GM19025 (cell line): ENCODE measurements at regions not wholly inside any gene's neighbourhood (a gene's known extent, or its start where the extent isn't known, plus 50 kb on each side); places are given as distances from the start of the nearest gene placed in this dataset.

Source experiments
- ATAC-seq: cut with Tn5 transposase; IDR thresholded peaks from one replicate; pipeline ENCODE4 v1.9.1; 2021; ENCODE audit warnings: mild to moderate bottlenecking, low read depth, moderate library complexity; ENCODE audit not compliant: unreplicated experiment

DNA sequence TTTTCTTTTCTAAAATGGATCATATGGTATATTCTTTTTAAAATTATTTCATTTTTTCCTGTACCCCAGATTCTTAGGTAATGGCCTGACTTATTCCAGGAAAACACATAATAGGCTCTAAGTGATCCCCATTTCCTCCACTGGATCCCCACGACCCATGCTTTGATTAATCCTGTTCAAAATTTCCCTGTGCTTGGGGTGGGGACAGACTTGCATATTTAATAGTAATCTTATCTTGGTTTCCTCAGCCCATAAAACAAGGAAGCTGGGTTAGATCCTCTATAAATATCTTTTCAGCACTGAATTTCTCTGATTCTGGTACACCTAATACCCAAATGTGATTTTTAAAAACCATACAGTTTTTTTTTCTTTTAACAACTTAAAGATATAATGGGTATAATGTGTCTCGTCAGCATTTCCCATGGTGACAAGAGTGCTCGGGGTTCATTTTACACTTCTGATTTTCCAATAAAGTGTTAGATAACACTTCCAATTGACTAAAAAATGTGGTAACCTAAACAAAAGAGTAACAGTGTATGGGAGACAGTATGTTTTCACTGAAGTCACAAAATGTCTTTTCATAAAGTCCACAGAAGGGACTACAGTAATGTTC, 693.5 kb upstream of the TENM3 start:
- ATAC-seq: no peak

DNA sequence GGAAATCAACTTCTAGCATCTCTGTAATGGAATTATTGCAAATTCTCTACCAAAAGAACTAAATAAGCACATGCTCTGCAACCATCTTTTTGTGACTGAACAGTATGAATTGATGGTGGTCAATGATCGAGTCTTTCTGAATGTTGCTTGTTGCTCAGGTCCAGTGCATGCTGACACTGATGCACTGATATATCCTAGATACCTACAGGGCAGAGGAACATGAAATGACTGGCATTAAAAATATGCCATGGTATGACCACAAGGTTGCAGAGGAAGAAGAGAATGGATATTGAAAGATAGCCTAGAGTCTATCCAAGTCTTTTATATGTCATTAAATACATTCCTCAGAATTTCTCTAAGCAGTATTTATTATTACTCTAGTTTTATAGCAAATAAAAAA, 692.8 kb upstream of the TENM3 start:
- no peak for ATAC-seq

DNA sequence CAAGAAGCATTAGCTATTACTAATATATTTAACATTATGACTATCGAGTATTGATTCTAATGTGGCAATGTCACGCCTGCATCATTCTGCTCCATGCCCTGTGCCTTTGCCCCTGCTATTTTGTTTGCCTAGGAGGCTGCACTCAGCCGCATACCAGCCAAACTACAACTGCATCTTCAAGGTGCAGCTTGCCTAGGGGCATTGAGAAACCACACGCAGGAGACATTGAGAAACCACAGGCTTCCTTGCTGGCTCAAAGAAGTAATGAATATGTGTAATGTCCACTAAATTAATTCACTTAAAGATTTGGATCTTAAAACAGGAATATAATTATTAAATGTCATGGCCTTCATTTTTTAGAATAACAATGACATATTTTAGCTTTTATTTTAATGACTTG, 683.6 kb upstream of the TENM3 start:
- no peak for ATAC-seq

DNA sequence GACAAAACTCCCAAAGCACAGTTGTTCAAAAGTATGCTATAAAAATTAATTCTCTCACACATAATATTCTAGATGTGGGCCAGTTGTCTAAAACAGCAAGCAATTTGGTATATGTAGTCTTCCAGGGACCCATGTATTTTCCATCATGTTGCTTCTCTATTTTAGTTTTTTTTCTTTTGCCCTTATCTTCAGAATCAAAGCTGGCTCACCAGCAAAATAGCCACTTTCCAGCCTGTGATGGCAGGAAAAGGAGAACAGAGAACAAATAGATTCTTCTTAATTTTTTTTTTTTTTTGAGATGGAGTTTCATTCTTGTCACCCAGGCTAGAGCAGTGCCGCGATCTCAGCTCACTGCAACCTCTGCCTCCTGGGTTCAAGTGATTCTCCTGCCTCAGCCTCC, 680.8 kb upstream of the TENM3 start:
- no peak for ATAC-seq

DNA sequence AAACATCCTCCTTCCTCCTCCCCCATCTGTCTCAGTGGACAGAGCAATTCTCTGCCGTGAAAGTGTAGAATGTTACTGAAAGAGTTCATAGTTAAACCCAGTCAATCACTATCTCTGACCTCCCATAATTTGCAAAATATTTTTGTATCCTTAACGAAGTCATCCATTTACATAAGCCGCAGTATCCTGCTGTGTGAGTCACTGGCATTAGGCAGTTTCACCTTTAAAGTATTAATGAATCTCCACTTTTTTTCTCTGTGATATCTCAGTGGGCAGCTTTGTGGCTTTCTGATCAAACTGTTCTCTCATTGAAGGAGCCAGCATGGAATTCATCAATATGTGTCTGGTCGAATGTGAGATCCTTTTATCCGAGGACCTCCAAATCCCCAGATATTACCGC, 678.6 kb upstream of the TENM3 start:
- ATAC-seq: no peak

DNA sequence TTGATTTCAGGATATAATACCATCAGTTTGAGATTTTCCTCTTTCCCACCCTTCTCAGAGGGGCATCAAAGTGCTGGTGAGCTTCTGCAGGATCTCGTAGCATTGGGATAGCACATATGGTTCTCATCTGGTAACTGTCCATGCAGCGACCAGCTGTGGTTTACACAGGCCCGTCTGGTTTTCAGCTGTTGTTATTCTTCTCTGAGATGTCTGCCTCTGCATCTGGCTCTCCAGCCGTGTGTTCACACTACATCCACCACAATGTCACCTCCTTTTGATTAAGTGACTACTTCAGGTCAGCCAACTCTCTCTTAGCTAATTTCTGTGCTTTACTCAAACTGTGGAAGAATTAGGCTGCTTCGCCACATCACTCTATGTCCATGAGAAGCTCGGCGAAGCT, 676.7 kb upstream of the TENM3 start:
- ATAC-seq: no peak

DNA sequence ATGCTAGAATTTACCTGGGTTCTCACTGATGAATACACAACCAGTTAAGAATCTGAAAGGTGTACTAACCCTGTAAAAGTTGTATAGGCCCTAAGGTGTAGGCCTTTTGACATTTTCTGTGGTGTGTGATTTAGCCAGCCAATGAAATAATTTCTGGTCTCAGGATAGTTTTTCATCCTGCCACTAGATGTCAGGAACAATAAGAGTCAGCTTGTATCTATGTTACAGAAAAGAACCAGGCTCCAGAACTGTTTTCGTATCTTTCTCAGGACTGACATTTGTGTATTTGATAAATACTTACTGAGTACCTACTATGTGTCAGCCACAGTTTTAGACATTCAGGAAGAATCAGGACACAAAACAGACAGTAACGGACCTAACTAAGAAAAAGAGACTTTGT, 673.6 kb upstream of the TENM3 start:
- ATAC-seq: no peak

DNA sequence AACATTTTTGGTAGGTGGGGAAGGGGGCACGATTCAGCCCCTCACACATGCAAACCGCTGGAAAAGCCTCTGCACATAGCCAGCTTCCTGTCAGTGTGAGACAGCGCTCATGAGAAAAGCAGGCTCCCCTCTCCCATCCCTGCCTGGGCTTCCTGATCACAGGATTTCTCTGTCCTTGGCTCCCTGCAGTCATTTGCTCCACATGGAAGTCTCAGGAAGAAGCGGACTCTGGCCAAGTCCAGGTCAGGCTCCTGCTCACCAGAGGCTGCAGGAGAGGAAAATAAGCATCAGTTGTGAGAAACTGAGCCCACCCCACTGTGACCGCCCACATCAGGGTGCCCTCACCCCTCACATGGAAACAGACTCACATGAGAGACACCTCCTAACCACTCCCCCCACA, 664.3 kb upstream of the TENM3 start:
- no peak for ATAC-seq

DNA sequence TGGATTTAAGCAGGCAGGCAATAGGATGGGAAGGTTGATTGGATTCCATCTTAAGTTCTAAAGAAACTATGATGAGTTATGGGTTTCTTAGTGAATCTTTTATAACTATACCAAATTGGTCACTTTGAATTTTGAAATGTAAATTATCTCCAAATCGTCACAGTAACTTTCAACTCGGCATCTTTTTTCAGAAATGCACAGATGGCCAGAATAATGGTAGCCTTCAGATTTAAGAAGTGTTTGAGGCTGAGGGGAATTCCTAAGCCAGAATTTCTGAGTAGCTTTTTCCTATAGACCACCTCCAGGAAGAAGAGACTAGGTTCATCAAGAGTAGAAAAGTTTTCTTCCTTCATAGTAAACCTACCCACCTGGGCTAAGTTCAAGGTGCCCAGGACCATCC, 663.7 kb upstream of the TENM3 start:
- no peak for ATAC-seq

DNA sequence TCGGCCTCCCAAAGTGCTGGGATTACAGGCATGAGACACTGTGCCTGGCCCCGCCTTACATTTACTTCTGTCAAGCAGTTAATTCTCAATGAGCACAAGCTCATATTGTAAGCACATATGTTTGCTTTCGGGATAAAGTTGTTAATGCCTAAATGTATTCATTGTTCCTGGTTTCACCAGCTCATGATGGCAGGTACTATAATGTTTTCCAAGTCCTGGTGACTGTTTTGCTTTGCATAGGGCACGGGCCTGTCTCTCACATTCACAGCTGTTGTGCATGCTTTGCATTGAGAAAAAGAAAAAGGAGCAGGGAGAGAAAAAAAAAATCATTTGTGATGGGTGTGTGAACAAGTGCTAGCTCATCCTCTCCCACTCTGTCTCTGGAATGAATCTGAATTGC, 661.2 kb upstream of the TENM3 start:
- no peak for ATAC-seq

DNA sequence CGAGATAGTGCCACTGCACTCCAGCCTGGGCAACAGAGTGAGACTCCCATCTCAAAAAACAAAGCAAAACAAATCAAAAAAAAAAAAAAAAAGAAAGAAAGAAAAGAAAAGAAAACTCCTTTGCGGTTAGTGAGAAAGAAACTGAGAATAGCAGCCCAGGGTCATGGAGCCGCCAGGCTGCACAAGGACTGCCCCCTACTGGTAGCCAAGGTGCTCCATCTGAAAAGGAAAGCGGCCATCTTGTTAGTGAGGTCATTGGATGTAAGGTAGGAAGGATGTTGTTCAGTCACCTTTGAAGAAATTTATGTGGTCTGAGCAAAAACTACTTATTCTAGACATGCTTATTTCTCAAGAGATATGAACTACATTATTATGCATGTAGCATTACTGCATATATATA, 660.6 kb upstream of the TENM3 start:
- ATAC-seq: no peak

DNA sequence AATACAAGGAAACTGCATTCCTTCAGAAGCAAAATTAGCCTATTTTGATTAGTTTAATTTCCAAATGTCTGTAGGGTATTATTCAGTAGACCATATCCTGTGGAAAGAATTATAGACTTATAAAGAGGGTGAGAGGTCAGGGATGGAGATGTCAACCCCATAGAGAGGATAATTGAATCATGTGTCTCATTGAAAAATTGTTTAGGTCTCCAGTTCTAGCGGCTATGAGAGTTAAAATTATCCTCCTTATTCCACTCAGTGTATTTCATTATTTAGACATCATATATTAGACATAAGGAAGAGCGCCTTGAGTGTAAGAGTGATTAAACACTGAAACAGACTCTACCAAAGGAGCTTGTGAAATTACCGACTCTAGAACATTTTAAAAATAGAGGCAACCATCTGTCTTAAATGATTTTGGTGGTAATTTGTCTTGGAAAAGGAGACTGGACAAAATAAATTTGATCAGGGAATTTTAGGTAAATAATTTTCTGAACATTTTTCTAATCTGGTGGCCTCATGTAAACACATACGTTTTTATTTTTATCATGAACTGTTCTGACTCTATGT, 654.4 kb upstream of the TENM3 start:
- no peak for ATAC-seq

DNA sequence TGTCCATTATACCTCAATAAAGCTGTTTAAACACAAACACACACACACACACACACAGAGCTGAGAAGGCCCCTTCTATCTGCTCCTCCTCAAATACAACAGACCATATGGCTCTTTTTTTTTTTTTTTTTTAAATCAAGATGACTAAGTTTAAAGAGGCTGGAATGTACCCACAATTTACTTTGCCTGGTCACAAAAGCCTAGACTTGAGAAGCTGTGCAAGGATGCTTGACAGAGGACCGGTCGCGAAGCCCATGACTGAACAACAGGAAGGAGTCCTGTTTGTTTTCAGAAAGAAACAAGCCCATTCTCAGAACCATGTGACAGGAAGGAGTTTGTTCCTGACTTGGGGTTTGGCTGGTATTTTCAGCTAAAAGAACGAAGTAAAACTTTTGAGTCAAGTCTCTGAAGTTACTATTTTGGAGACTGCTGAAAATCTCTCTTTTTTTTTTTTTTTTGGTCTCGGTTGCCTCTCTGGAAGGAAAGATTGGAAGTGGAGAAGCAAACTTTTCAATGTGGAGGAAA, 650.9 kb upstream of the TENM3 start:
- no peak for ATAC-seq

DNA sequence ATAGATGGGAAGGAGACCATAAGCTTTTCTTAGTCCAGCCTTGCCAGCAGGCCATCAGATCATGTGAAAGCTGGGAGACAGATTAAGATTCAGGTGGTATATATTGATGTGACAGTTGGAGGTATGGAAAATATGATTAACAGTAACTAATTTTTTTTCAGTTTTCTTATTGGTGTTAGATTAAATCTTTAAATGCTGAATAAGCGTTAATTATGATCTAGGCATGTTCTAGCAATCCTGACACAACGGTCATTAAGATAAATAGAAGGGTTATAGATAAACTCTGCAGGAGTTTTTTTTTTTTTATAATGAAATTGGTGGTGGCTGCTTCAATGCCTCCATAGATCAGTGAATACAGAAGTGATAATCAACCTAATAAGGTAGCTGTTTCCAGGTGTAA, 649.5 kb upstream of the TENM3 start:
- ATAC-seq: no peak

DNA sequence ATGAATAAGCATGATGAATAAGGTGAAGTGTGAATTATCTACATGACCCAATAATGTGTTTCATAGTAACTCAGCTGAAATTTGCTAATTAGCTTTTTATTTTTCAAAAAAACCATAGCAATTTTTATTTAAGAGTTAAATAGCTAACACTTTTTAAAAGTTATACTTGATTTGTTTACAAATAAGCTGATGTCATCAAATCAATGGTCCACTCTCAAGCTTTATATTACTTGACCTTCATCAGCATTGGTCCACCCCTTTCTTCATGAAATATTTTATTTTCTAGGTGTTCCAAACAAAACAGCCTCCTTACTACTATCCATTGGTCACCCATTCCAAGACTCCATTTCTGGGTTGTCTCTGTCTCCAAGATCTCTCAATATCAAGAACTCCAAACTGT, 649.0 kb upstream of the TENM3 start:
- no peak for ATAC-seq

DNA sequence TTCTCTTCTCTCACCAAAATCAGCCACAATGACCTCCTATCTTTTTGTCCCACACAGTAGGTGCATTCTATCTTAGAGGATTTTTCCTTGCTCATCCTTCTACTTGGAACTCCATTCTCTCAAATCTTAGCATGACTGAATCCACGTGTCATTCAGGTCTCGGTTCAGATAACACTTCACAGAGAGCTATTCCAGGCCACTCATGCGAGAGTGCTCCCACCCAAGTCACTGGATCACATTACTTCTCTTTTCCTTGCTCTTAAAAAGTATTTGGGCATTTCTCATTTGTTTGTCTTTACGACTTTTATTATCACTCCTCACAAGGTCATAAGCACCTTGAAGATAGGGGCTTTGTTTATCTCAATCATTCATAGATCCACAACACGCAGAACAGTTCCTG, 647.5 kb upstream of the TENM3 start:
- no peak for ATAC-seq

DNA sequence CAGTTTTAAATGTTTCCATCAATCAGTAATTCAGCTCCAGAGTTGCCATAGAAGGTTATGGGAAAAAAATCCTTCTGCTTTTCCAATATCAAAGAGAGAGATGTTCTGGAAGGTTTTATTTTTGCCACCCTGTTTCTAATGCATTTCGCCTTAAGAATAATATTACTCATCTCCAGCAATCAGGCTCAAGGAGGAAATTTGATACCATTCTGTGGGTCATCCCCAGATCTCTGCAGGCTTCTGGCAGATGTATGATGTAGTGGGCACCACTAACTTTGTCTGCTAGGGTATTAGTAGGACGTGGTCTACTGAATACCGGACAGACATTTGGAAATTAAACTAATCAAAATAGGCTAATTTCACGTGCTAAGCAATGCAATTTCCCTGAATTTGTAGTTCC, 645.4 kb upstream of the TENM3 start:
- no peak for ATAC-seq

DNA sequence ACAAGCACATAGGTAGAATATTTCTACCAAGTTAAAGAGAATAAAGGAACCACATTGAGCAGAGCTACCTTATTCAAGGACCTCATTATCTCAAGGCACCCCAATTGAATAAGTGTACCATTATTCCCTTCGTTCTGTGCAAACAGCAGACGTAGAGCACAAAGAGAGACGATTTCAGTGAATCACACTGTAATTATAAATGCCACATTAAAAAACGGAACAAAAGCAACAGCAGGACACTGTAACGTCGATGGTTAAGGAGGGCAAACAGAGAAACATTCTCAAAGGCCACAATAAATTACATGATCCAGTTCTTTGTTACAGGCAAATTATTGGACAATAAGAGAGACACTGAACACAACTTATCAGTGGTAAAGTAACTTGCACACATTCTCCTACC, 644.1 kb upstream of the TENM3 start:
- no peak for ATAC-seq

DNA sequence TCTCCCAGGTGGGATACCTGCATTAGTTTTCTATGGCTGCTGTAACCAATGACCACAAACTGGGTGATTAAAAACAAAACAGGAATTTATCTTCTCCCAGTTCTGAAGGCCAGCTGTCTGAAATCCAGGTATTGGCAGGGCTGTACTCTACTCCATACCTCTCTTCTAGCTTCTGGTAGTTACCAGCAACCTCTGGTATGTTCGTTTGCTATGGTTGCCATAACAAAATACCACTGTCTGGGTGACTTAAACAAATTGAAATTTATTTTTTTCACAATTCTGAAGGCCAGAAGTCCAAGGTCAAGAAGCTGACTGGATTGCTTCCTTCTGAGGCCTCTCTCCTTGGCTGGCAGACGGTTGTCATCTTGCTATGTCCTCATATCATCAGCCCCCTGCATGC, 642.1 kb upstream of the TENM3 start:
- ATAC-seq: no peak

DNA sequence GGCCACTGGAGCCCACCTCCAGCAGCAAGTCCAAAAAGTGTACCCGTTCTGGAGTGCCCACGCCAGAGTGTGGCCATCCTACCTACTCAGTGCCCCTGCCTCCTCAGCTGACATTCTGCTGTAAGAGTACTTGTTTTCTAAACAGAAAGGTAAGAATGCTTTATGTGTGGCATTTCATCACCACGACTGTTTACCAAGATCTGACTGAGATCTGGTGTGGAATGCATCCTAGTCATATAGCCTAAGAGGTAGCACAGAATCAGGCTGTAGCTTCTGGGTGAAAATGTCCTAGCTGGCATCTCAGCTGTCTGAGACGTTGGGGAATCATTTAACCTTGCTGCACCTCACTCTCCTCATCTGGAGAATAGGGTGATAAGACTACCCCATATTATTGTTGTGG, 638.7 kb upstream of the TENM3 start:
- no peak for ATAC-seq

DNA sequence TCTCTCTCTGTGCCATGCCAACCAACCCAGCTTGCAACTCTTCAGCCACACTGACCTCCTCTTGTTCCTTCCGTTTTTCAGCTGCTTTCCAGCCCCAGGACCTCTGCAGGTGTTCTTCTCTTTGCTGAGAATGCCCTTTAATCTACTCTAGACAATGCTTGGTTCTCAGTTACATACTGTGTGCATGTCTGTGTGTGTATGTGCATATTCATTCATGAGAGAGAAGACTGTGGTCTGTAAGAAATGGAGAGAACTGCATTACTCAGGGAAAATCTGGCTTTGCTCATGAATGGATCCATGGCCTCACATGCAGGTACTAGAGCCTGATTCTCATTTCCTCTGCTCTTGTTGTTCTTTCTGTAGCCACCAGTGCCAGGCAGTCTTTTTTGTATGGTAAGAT, 636.9 kb upstream of the TENM3 start:
- ATAC-seq: no peak

DNA sequence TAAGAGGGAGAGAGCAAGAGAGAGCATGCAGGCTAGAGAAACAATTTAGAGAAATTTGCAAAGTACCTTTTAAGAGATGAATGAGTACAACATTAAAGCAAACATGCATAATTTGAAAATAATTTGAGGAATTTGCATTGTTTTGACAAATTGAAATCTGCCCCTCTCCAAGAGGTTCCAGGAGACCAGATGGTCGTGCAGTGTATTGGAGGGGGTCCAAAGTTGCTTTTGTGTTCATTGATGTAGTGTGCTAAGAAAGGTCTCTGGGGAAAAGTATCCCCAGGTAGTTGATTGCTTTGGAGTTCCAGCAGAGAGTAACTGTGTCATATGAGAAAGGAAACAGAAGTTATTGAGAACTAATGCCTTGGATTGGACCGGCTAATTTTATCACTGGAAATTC, 635.0 kb upstream of the TENM3 start:
- no peak for ATAC-seq
